A673 (cell line): ENCODE measurements at regions not wholly inside any gene's neighbourhood (a gene's known extent, or its start where the extent isn't known, plus 50 kb on each side); places are given as distances from the start of the nearest gene placed in this dataset.

ENCODE experiments used
- BruUV-seq: library from RNA; stranded (reverse); fragments of 400-500 nt; replicated peaks from 2 replicates; lab custom pipeline; 2021; lab: Mats Ljungman, UMichigan
- CTCF ChIA-PET: fragments of 300-600 bp; sonication (Branson Sonifier 250); formaldehyde crosslinking; loops from one replicate; lab custom pipeline; 2022; ENCODE audit warnings: antibody characterized with exemption; lab: Charles Lee
- POLR2A ChIA-PET: fragments of 300-600 bp; sonication (Branson Sonifier 250); formaldehyde crosslinking; loops from one replicate; lab custom pipeline; 2022; ENCODE audit warnings: antibody characterized with exemption; ENCODE audit not compliant: low non-redundant PET; lab: Charles Lee
- DNase-seq: peaks from one replicate; pipeline ENCODE4 v3.0.0-alpha.2; 2015; ENCODE audit warnings: low spot score
- H3K27ac ChIP-seq: fragments of 200-600 bp; sonication (generic); 2 replicates; pipeline ENCODE4 v1.5.1; 2016; ENCODE audit warnings: mixed run types, low read depth, mild to moderate bottlenecking, mixed read lengths, antibody characterized with exemption, low read length; ENCODE audit not compliant: poor library complexity, severe bottlenecking
- H3K27me3 ChIP-seq: fragments of 200-600 bp; sonication (generic); replicated peaks from 2 replicates; pipeline ENCODE4 v1.6.1; 2017; ENCODE audit warnings: mixed run types, low read depth, mild to moderate bottlenecking, mixed read lengths, antibody characterized with exemption, low read length; ENCODE audit not compliant: insufficient read depth, poor library complexity
- H3K36me3 ChIP-seq: fragments of 200-600 bp; sonication (generic); 2 replicates; pipeline ENCODE4 v1.6.1; 2016; ENCODE audit warnings: mixed run types, mild to moderate bottlenecking, mixed read lengths, antibody characterized with exemption, low read length; ENCODE audit not compliant: insufficient read depth, poor library complexity, severe bottlenecking
- H3K4me1 ChIP-seq: fragments of 200-600 bp; sonication (generic); 2 replicates; pipeline ENCODE4 v1.6.1; 2017; ENCODE audit warnings: mixed run types, mild to moderate bottlenecking, mixed read lengths, antibody characterized with exemption, low read length; ENCODE audit not compliant: insufficient read depth, poor library complexity, severe bottlenecking
- H3K4me3 ChIP-seq: fragments of 200-600 bp; sonication (generic); 2 replicates; pipeline ENCODE4 v1.5.1; 2016; ENCODE audit warnings: low read depth, mixed run types, mild to moderate bottlenecking, mixed read lengths, low read length; ENCODE audit not compliant: poor library complexity, severe bottlenecking
- H3K9me3 ChIP-seq: fragments of 200-600 bp; sonication (generic); 2 replicates; pipeline ENCODE4 v1.6.1; 2016; ENCODE audit warnings: mixed run types, low read depth, mild to moderate bottlenecking, mixed read lengths, antibody characterized with exemption, low read length; ENCODE audit not compliant: poor library complexity, severe bottlenecking
- CTCF ChIP-seq: fragments of 300-800, 200-600 bp; sonication (generic); conservative IDR thresholded peaks from 2 replicates; pipeline ENCODE4 v1.5.1; 2017; ENCODE audit warnings: low read depth, mild to moderate bottlenecking, antibody characterized with exemption, low read length, moderate library complexity, mixed read lengths
- EZH2 ChIP-seq: fragments of 200-600 bp; sonication (generic); IDR thresholded peaks from 2 replicates; pipeline ENCODE4 v1.6.1; 2017; ENCODE audit warnings: borderline replicate concordance, low read depth, mild to moderate bottlenecking, mixed read lengths, antibody characterized with exemption, low read length; ENCODE audit not compliant: poor library complexity, severe bottlenecking
- intact Hi-C: fragments of 100-400 bp; cut with micrococcal nuclease; formaldehyde crosslinking; loops from one replicate; pipeline ENCODE4 v1.10.0; 2022; ENCODE audit not compliant: unreplicated experiment

DNA sequence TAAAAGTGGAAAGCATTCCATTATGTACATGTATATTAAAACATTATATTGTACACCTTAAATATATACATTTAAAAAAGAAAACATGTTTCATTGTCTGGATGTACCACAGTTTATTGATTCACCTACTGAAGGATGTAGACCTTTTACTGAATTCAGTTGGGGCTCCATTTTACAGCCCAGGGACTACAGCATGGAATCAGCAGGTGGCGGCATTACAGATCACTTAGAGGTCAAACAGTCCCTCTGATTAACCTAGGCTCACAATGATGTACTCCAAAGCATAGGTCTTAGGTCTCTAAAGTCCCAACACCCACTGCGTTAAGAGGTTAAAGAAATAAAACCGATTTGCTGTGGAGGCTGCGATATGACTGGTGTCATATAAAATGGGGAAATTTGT, 490.9 kb downstream of the SHISA9 start:
- H3K9me3 ChIP-seq: peaks cover 4% of the 10 kb centered on the region
- BruUV-seq: no TSS peak

DNA sequence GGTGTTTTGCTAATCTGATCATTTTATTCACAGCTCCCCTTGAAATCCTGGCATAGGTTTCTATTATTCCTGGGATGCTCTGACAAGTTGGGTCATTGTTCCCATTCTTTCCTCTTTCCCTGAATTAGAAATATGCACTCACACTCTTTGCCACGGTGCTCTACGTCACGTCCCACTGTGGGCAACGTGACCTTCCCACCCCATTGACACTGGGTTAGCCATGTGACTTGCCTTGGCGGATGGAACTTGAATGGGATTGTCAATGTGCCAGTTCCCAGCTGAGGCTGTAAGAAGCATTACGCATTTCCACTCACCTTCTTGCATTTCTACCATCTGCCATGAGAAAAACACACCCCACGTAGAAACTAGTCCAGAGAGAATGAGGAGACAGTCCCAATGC, 492.4 kb downstream of the SHISA9 start:
- Histone ChIP-seq H3K4me3 (no peak overlapping the region), H3K4me1 (no peaks in the 10 kb centered on the region), H3K36me3 (no peaks in the 10 kb centered on the region), H3K27me3 (no peaks in the 10 kb centered on the region), H3K27ac (no peak overlapping the region), H3K9me3 (peaks cover 4% of the 10 kb centered on the region)
- ChIA-PET POLR2A (no interaction called here), CTCF (no interaction called here)
- TF ChIP-seq CTCF (no peak), EZH2 (no peak)
- no TSS peak for BruUV-seq
- no peak for DNase-seq
- intact Hi-C loops: no loop called here

More for the DNA sequence above, 490.9 kb downstream of the SHISA9 start:
- H3K4me1 ChIP-seq: no peaks in the 10 kb centered on the region
- H3K4me3 ChIP-seq: no peak overlapping the region
- no peaks in the 10 kb centered on the region for H3K27me3 ChIP-seq
- TF ChIP-seq CTCF (no peak), EZH2 (no peak)
- no peak for DNase-seq
- no peaks in the 10 kb centered on the region for H3K36me3 ChIP-seq
- ChIA-PET POLR2A (no interaction called here), CTCF (no interaction called here)
- no peak overlapping the region for H3K27ac ChIP-seq
- intact Hi-C loops: no loop called here

DNA sequence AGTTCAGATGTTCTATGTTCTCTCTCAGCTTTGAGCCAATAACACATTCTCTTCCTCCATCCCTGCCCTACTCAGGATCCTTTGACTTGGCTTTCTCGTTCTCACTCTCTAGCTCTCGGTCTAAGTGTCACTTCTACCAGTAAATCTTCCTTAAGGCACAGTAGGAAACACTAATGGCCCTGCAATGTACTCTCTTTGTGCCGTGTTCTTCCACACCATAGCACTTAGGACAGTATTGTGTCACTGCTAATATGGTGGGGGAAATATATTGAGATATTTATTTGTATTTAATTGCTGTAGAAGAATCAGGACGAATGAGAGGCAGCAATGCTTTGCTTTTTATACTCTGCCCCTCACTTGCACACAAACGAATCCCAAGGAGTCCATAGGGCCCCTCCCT, 493.1 kb downstream of the SHISA9 start:
- no peaks in the 10 kb centered on the region for H3K27me3 ChIP-seq
- TF ChIP-seq EZH2 (no peak), CTCF (no peak)
- H3K27ac ChIP-seq: no peak overlapping the region
- no TSS peak for BruUV-seq
- H3K36me3 ChIP-seq: no peaks in the 10 kb centered on the region
- peaks cover 4% of the 10 kb centered on the region for H3K9me3 ChIP-seq
- no peak for DNase-seq
- no peaks in the 10 kb centered on the region for H3K4me1 ChIP-seq
- ChIA-PET POLR2A (no interaction called here), CTCF (no interaction called here)
- H3K4me3 ChIP-seq: no peak overlapping the region
- intact Hi-C loops: no loop called here
